ENCODE measurements at regions not wholly inside any gene's neighbourhood (a gene's known extent, or its start where the extent isn't known, plus 50 kb on each side); places are given as distances from the start of the nearest gene placed in this dataset.

DNA sequence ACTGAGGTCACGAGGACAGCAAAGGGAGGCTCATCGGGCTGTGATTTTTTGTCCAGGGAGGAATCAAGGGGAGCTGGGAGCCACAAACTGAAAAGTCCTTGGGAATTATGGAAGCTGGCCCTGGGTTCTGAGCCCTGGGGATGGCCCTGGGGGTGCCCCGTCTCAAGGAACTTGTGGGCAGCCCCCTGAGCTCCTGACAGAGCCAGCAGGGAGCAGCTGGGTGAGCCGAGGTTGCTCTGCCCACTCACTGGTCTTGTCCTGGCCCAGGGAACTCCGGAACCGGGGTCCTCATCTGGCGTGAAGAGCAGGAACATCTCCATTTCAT is 61.3 kb upstream of the HDAC4 start:
- no peak overlapping the region for H3K9ac ChIP-seq (ENCODE audit: insufficient read depth, low read length)
- H3K27me3 ChIP-seq (ENCODE audit: control insufficient read depth, insufficient read depth, low read length) = no peaks in the 10 kb centered on the region
- H3K27ac ChIP-seq (ENCODE audit: insufficient read depth, low read length) = no peak overlapping the region
- no peaks in the 10 kb centered on the region for H3K36me3 ChIP-seq (ENCODE audit: control insufficient read depth, insufficient read depth, low read length)
- H2AFZ ChIP-seq (ENCODE audit: low read length) = no peak overlapping the region
- H3K9me3 ChIP-seq (ENCODE audit: control insufficient read depth, insufficient read depth, low read depth, low read length) = no peaks in the 10 kb centered on the region
- no peaks in the 10 kb centered on the region for H3K4me1 ChIP-seq (ENCODE audit: control insufficient read depth, extremely low read depth, insufficient read depth, low read length)
- H3K4me3 ChIP-seq (replicated peaks in 1 of 4; ENCODE audit: control extremely low read depth in 1 of 4, insufficient read depth in 1 of 4, low read depth in 3 of 4, low read length in 4 of 4) = no peak overlapping the region
- TF ChIP-seq, protein P1, sequence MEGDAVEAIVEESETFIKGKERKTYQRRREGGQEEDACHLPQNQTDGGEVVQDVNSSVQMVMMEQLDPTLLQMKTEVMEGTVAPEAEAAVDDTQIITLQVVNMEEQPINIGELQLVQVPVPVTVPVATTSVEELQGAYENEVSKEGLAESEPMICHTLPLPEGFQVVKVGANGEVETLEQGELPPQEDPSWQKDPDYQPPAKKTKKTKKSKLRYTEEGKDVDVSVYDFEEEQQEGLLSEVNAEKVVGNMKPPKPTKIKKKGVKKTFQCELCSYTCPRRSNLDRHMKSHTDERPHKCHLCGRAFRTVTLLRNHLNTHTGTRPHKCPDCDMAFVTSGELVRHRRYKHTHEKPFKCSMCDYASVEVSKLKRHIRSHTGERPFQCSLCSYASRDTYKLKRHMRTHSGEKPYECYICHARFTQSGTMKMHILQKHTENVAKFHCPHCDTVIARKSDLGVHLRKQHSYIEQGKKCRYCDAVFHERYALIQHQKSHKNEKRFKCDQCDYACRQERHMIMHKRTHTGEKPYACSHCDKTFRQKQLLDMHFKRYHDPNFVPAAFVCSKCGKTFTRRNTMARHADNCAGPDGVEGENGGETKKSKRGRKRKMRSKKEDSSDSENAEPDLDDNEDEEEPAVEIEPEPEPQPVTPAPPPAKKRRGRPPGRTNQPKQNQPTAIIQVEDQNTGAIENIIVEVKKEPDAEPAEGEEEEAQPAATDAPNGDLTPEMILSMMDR (conservative IDR thresholded peaks at IDR 0.05 in 1 of 2, IDR thresholded peaks at IDR 0.05 in 1 of 2; ENCODE audit: low read depth in 1 of 2, low read length in 2 of 2) = no peak
- no peak for TF ChIP-seq EZH2 (IDR thresholded peaks at IDR 0.05; ENCODE audit: low read length, missing control alignments)
- no peaks in the 10 kb centered on the region for H4K20me1 ChIP-seq (ENCODE audit: control insufficient read depth, extremely low read depth, insufficient read depth, low read length)
- H3K79me2 ChIP-seq (ENCODE audit: control insufficient read depth, insufficient read depth, low read length) = no peaks in the 10 kb centered on the region
- DNase-seq (ENCODE audit: low read depth in 2 of 2) = no peak
- no peak overlapping the region for H3K4me2 ChIP-seq (ENCODE audit: extremely low read depth, insufficient read depth, low read length)

GRCh38 chr2:239461291-239462190 is 60.7 kb upstream of the HDAC4 start:
- Histone ChIP-seq H3K36me3 (ENCODE audit: control insufficient read depth, insufficient read depth, low read length) (no peaks in the 10 kb centered on the region), H2AFZ (ENCODE audit: low read length) (no peak overlapping the region), H4K20me1 (ENCODE audit: control insufficient read depth, extremely low read depth, insufficient read depth, low read length) (no peaks in the 10 kb centered on the region), H3K4me3 (replicated peaks in 1 of 4; ENCODE audit: control extremely low read depth in 1 of 4, insufficient read depth in 1 of 4, low read depth in 3 of 4, low read length in 4 of 4) (no peak overlapping the region), H3K4me2 (ENCODE audit: extremely low read depth, insufficient read depth, low read length) (no peak overlapping the region), H3K9ac (ENCODE audit: insufficient read depth, low read length) (no peak overlapping the region), H3K27me3 (ENCODE audit: control insufficient read depth, insufficient read depth, low read length) (no peaks in the 10 kb centered on the region), H3K79me2 (ENCODE audit: control insufficient read depth, insufficient read depth, low read length) (no peaks in the 10 kb centered on the region), H3K27ac (ENCODE audit: insufficient read depth, low read length) (no peak overlapping the region), H3K4me1 (ENCODE audit: control insufficient read depth, extremely low read depth, insufficient read depth, low read length) (no peaks in the 10 kb centered on the region), H3K9me3 (ENCODE audit: control insufficient read depth, insufficient read depth, low read depth, low read length) (no peaks in the 10 kb centered on the region)
- TF ChIP-seq EZH2 (IDR thresholded peaks at IDR 0.05; ENCODE audit: low read length, missing control alignments) = no peak
- TF ChIP-seq, protein P1 (conservative IDR thresholded peaks at IDR 0.05 in 1 of 2, IDR thresholded peaks at IDR 0.05 in 1 of 2; ENCODE audit: low read depth in 1 of 2, low read length in 2 of 2) = no peak
- no peak for DNase-seq (ENCODE audit: low read depth in 2 of 2)

DNA sequence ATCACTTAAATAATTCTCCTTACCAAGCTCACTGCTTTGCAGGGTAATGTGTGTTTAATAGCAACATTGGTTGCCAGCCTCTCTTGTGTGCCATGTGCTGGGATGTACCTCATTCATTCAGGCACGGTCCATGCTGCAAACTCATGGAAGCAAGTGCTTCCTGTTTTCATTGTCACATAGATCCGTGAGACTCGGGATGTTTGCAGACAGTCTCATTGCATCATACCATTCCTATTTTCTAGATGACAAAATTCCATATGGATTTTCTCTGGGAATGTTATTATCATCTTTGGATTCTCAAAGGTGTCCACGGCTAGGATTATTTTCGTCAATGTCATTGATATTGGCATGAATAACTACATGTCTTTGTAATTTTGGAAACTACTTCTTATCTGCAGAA is 60.0 kb upstream of the HDAC4 start:
- DNase-seq (ENCODE audit: low read depth in 2 of 2) = no peak
- TF ChIP-seq, protein P1 (conservative IDR thresholded peaks at IDR 0.05 in 1 of 2, IDR thresholded peaks at IDR 0.05 in 1 of 2; ENCODE audit: low read depth in 1 of 2, low read length in 2 of 2) = no peak
- no peak for TF ChIP-seq EZH2 (IDR thresholded peaks at IDR 0.05; ENCODE audit: low read length, missing control alignments)
- H3K27me3 ChIP-seq (ENCODE audit: control insufficient read depth, insufficient read depth, low read length) = no peaks in the 10 kb centered on the region
- H3K9ac ChIP-seq (ENCODE audit: insufficient read depth, low read length) = no peak overlapping the region
- no peak overlapping the region for H3K27ac ChIP-seq (ENCODE audit: insufficient read depth, low read length)
- no peaks in the 10 kb centered on the region for H4K20me1 ChIP-seq (ENCODE audit: control insufficient read depth, extremely low read depth, insufficient read depth, low read length)
- no peaks in the 10 kb centered on the region for H3K4me1 ChIP-seq (ENCODE audit: control insufficient read depth, extremely low read depth, insufficient read depth, low read length)
- no peak overlapping the region for H2AFZ ChIP-seq (ENCODE audit: low read length)
- no peak overlapping the region for H3K4me2 ChIP-seq (ENCODE audit: extremely low read depth, insufficient read depth, low read length)
- no peak overlapping the region for H3K4me3 ChIP-seq (replicated peaks in 1 of 4; ENCODE audit: control extremely low read depth in 1 of 4, insufficient read depth in 1 of 4, low read depth in 3 of 4, low read length in 4 of 4)
- no peaks in the 10 kb centered on the region for H3K9me3 ChIP-seq (ENCODE audit: control insufficient read depth, insufficient read depth, low read depth, low read length)
- no peaks in the 10 kb centered on the region for H3K79me2 ChIP-seq (ENCODE audit: control insufficient read depth, insufficient read depth, low read length)
- H3K36me3 ChIP-seq (ENCODE audit: control insufficient read depth, insufficient read depth, low read length) = no peaks in the 10 kb centered on the region
